SK-N-SH (cell line): ENCODE measurements at regions not wholly inside any gene's neighbourhood (a gene's known extent, or its start where the extent isn't known, plus 50 kb on each side); places are given as distances from the start of the nearest gene placed in this dataset.

Experiments used
- CTCF ChIP-seq: fragments of 200-600 bp; sonication (generic); IDR thresholded peaks from 2 replicates; pipeline ENCODE4 v1.6.1; 2017; ENCODE audit warnings: antibody characterized with exemption, mild to moderate bottlenecking, moderate library complexity
- EP300 ChIP-seq, 2 experiments: IDR thresholded peaks; 2 replicates each; pipeline versions ENCODE4 v1.4.0 to v1.6.1; 2012; ENCODE audit warnings: borderline replicate concordance in 1 of 2, low read depth in 1 of 2, low read length in 1 of 2
- GABPA ChIP-seq: IDR thresholded peaks from 2 replicates; pipeline ENCODE4 v1.4.0; 2012; ENCODE audit warnings: low read depth, mild to moderate bottlenecking
- JUND ChIP-seq: IDR thresholded peaks from 2 replicates; pipeline ENCODE4 v1.4.0; 2012
- ZBTB33 ChIP-seq: IDR thresholded peaks from 2 replicates; pipeline ENCODE4 v1.4.0; 2012; ENCODE audit warnings: low read depth, borderline replicate concordance

GRCh38 chr13:54640719-54641118 is 1612.1 kb downstream of the OLFM4 start:
- TF ChIP-seq ZBTB33: no peak
- TF ChIP-seq CTCF: no peak
- TF ChIP-seq EP300 (IDR thresholded peaks at IDR 0.05; ENCODE audit: borderline replicate concordance in 1 of 2, low read depth in 1 of 2, low read length in 1 of 2): no peak
- no peak for TF ChIP-seq JUND
- no peak for TF ChIP-seq GABPA
